GM12873 (cell line): ENCODE measurements at regions not wholly inside any gene's neighbourhood (a gene's known extent, or its start where the extent isn't known, plus 50 kb on each side); places are given as distances from the start of the nearest gene placed in this dataset.

ENCODE experiments used
- CTCF ChIP-seq: IDR thresholded peaks from 2 replicates; pipeline ENCODE4 v1.5.1; 2012; ENCODE audit warnings: low read depth, mild to moderate bottlenecking, moderate library complexity, low read length, control low read depth; ENCODE audit not compliant: insufficient read depth; ENCODE audit errors: missing control alignments

GRCh38 chr7:32293833-32294232, 196.3 kb downstream of the LSM5 start:
- TF ChIP-seq CTCF = no peak

GRCh38 chr7:32289651-32290414, 200.3 kb downstream of the LSM5 start:
- no peak for TF ChIP-seq CTCF

GRCh38 chr7:32285698-32286097, 204.5 kb downstream of the LSM5 start:
- no peak for TF ChIP-seq CTCF

- TF ChIP-seq CTCF = no peak
Observed at GRCh38 chr7:32283546-32283945, 206.6 kb downstream of the LSM5 start.

- TF ChIP-seq CTCF = no peak
Observed at GRCh38 chr7:32279500-32279899, 209.3 kb upstream of the PDE1C start.

GRCh38 chr7:32275216-32276009, 205.2 kb upstream of the PDE1C start:
- TF ChIP-seq CTCF = no peak

GRCh38 chr7:32273297-32273696, 203.1 kb upstream of the PDE1C start:
- no peak for TF ChIP-seq CTCF
